ENCODE measurements at regions not wholly inside any gene's neighbourhood (a gene's known extent, or its start where the extent isn't known, plus 50 kb on each side); places are given as distances from the start of the nearest gene placed in this dataset.

DNA sequence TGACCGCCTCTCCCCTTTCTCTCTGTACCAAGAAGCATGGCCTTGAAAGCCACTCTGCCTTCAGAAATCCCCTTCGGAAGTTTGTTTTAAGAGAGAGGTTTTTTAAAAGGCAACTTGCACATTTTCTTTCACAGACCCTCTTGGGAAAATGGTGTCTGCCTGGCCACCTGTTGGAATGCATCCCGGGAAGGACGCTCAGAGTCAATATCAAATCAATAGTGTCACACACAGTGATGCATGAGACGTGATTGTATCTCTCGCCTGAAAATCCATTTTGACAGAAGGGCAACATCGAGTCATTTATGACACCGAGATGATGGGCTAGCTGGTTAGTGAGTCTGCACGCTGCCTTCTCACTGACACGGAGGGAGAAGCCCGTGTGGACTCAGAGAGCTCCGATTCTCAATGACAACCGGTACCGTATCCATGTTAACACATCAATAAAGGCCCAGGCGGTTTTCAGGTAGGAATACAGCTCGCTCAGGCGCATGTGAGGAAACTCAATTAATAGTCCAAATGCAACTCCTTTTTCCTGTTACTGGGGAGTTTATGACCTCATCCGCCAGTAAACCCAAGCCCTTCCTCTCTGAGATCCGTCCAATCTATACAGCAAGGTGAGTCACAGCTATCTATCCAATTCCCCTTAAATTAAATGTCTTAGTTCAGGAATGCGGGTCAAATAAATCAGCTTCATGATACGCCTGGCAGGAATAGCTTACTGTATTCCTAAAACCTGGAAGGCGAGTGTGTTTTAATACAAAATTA is 621.5 kb upstream of the MKI67 start:
- DNase-seq (ENCODE audit: low read depth) = no peak

DNA sequence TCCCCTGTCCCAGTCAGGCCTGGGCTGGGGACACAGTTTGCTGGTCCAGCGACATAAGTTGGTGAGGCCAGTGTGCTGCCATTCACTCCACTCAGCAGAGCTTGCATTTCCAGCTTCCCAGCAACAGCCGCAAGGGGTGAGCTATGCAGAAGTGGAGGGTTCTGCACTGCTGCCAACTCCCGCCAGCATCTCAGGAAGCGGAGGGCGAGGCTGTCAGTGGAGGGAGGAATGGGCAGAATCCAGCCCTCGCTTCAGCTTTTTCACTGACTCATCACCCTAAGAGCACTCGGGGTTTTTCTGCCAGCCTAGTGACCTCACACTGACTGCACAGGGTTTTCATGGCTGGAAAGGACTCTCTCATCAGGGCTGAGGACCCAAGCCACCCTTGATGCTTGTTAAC is 625.1 kb upstream of the MKI67 start:
- no peak for DNase-seq (ENCODE audit: low read depth)

DNA sequence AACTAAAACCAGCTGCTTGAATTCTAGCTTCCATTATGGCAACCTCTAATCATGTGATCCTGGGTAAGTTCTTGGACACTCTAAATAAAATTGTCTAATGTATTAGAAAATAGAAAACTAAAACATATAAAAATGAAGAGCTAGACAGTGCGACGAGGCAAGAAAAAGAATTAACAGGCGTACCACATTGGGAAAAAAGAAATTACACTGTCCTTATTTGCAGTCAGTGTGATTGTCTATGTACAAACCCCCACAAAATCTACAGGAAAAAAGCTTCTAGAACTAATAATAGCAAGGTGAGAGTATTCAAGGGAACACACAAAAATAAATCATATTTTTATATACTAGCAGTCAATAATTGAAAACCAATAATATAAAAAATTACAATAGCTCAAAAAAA is 625.6 kb upstream of the MKI67 start:
- no peak for DNase-seq (ENCODE audit: low read depth)

DNA sequence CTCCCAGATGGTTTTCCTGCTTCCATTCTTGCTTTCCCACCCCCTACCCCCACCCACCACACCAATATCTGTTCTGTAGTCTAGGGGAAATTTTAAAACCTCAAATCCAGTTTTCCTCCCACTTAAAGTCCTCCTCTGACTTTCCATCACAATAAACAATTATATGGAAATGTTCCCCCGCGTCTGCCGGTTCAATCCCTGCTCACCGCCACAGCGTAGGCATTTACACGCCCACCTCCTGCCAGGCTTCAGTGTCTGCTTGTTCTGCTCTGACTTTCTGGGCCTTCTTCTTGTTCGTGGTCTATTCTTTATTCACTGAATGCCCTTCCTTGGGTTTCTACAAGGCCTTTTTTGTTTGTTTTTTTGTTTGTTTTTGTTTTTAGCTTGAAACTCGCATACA is 633.0 kb upstream of the MKI67 start:
- no peak for DNase-seq (ENCODE audit: low read depth)

DNA sequence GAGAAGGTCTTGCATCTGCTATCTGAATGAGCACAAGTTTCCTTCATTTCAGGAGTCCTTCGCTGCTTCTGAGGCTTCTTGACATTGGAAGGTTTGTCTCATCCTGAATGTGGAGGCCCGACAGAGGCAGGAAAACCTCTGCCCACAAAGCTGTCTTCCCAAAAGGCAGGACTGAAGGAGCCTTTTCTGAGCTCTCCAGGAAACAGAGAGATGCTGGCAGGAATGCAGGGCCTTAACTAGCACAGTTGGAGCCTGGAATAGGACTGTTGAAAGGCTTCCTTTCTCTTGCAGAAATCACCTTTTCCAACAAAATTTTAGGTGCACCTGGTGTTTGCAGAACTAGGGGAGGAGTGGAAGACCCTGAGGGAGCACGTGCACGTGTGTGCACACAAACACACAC is 637.4 kb upstream of the MKI67 start:
- no peak for DNase-seq (ENCODE audit: low read depth)

DNA sequence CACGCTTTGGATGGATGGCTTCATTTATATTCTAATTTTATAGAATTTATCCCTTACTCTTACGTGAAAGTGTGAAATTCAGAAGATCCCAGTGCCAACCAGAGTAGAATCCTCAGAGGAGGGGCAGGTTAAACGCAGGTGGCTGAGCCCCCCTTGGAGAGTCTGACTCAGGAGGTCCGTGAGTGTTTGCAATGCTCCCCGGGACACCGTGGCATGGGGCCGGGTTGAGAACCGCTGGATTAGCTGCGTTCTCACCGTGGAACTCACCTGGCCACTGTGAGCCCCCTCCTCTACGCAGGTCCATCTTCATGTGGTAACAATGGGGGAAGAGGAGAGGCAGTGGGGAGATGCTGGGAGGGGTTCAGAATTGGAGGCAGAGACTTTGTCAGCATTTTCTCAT is 638.0 kb upstream of the MKI67 start:
- DNase-seq (ENCODE audit: low read depth) = no peak

DNA sequence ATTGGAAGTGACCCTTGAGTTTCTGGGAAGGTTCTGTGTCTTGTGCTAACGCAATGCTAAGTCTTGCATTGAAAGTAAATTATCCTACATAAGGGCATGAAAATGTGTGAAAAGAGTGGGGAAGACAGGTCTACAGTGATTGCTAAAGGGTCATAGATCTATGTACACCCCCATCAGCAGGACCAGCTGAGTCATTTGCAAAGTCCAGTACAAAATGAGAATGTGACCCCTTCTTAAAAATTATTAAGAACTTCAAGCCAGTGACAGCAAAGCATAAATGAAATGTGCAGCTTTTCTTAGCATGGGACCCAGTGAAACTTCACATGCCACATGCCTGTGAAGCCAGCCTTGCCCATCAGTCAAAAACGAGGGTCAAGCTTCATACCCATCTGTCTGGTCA is 640.7 kb upstream of the MKI67 start:
- no peak for DNase-seq (ENCODE audit: low read depth)

DNA sequence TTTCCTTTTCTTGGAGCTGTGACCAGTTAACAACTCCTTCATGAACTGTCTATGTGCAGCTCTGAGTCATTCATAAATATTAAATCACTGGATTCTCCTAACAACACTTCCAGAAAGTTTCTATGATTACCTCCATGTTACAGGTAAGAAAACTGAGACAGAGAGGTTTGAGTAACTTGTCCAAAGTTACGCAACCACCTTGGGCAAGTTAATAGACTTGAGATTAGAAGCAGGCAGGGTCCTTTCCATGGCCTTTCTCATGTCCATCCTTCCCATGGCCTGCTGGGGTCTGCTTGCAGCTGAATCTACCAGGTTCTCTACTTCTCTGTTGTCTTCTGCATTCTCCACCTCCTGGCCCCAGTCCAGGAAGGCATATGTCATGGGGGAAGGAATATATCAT is 648.8 kb upstream of the MKI67 start:
- DNase-seq (ENCODE audit: low read depth) = no peak

DNA sequence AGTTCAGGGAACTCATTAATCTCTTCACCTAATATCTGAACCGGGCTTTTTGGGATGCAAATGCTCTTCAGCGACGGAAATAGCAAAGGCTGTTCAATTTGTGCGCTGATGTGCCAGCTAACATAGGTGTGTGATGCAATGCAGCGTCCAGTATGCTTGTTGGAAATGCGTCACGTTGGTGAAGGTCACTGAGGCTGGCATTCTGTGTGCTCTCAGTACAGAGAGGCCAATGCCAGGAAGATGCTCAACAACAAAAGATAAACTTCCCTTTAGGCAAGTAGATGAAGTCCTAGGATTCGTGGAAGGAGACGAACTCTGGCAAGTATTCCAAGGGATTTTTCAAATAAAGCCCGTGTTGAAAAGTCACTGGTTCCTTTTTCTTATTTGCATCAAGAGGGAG is 649.5 kb upstream of the MKI67 start:
- no peak for DNase-seq (ENCODE audit: low read depth)

DNA sequence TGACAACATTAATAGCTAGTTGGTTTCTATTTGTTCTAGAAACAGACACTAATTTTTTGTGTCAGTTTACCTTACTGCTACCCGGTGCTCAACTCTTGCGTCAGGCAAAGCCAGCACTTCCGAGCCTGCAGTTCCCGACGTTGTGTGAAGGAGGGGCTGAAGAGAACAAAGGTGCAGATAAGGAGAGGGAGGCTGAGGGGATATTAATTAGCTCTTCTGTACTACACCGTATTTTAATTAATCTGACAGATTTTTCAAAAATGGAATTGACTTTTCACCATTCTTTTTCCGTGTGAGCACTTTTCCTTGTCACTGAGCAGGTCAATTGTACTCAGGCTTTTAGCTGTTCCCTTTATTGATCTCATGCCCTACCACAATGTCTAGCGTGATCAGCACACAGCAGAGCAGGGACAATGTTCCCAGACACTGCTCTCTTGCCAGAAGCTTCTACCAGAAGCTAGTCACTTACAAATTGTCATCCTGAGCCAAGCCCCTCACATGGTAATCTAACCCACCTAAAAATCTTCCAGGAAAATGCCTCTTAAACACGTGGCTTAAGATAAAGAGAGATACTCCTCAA is 650.5 kb upstream of the MKI67 start:
- no peak for DNase-seq (ENCODE audit: low read depth)

DNA sequence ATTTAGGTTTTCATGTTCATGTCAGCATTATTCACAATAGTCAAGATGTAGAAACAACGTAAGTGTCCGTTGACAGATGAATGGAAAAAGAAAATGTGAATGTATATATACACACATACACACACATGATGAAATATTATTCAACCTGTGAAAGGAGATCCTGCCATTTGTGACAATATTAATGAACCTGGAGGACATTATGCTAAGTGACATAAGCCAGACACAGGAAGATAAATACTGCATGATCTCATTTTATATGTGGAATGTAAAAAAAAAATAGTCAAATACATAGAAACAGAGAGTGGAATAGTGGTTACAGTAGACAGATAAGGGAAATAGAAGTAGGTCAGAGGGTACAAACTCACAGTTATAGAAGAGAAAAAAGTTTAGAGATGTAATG is 651.1 kb upstream of the MKI67 start:
- no peak for DNase-seq (ENCODE audit: low read depth)

DNA sequence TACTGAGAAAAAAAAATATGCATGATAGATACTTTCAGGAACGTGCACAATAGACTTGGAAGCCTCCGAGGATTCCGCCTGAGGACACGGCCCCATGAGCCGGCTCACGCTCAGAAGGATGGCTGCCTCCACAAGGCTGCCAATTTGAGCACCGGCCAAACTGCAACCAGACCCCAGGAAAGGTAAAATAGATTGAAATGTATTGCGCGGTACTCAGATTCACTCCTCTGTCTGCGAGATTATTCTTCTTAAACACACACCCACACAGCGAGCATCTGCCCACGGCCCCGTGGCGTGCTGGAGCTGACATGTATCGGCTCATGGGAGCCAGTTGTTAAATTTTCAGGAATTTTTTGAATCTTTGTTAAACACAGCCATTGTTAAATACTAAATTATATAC is 653.2 kb upstream of the MKI67 start:
- no peak for DNase-seq (ENCODE audit: low read depth)

DNA sequence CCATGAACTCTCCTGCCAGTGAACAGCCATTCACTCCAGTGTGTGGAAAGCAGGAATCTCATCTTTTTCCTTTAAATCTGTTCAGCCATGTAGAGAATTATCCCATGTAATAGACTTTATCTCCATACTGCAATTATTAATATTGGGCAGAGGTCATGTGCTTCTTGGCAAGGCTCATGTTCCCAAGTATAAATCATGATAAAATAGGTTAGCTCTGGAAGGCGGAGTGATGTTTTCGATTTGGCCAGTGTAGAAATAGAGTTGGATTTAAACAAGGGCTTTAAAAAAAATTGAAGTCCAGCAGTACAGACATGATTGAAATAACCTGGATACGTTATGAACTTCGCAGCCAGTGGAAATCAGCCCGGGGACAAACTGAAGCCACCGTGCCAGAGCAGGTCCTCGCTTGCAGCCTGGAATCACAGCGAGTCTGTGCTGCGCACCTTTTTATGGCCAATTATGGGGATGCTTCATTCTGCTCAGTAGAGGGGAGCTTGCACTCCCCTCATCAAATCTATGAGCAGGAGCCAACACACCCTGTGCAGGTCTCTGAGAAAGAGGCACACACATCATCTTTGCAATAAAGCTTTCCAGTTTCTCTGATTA is 654.0 kb upstream of the MKI67 start:
- DNase-seq (ENCODE audit: low read depth) = no peak

DNA sequence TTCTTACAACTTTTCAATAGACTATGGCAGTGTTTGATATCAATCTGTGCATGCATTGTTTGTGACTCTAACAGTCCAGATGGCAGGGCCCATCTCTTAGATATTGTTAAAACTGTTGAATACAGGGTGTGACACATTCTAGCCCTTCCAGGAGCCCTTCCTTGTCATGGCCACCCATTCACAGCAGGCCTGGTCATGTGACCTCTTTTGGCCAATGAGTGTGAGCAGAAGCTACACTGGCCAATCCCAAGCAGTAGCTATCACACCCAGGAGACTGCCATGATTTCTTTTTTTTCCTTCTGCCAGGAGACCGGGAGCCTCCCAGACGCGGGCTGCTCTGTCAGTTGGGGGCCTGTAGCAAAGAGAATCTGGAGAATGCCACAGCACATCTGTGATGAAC is 655.4 kb upstream of the MKI67 start:
- no peak for DNase-seq (ENCODE audit: low read depth)

DNA sequence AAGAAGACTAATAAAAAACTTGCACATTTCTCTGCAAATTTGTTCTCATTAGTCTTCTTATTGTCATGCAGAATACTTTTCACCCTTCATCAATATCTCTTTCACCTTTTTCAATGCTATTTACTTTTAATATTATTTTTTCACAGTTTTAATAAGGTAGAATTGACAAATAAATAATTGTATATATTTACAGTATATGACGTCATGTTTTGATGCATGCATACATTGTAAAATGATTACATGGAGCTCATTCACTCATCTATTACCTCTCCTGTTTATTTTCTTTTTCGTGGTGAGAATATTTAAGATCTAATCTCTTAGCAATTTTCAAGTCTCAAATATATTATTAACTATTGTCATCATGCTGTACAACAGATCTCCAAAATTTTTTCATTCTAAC is 658.2 kb upstream of the MKI67 start:
- no peak for DNase-seq (ENCODE audit: low read depth)

DNA sequence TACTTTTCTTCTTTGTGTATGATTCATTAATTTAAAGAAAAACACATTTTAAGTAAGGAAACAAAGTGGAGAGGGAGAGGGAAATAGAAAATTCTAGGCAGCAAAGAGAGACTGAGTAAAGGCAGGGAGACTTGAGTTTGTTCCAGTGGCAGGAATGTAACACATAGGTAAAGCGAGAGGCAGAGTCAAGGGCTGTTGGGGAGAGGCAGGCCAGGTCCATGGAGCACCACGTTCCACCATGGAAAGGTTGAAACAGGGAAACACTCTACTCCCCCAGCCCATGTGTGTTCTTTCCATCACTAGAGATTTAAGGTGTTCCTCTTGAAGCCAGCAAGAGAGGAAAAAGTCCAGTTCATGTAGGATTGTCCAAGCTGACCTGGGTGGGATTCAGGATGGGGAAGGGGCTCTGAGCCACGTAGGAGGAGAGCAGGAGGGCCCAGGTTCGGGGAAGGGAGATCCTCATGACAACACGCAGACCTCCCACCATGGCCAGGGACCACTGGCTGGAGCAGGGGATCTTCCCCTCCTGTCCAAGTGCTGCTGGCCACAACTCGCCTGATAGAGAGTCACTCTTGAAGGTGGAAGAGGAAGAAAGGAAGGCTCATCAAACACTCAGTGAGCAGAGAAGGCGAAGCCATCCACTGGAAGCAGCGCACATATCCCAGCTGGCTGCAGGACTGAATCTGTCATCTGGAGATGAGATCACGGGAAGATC is 666.4 kb upstream of the MKI67 start:
- no peak for DNase-seq (ENCODE audit: low read depth)

DNA sequence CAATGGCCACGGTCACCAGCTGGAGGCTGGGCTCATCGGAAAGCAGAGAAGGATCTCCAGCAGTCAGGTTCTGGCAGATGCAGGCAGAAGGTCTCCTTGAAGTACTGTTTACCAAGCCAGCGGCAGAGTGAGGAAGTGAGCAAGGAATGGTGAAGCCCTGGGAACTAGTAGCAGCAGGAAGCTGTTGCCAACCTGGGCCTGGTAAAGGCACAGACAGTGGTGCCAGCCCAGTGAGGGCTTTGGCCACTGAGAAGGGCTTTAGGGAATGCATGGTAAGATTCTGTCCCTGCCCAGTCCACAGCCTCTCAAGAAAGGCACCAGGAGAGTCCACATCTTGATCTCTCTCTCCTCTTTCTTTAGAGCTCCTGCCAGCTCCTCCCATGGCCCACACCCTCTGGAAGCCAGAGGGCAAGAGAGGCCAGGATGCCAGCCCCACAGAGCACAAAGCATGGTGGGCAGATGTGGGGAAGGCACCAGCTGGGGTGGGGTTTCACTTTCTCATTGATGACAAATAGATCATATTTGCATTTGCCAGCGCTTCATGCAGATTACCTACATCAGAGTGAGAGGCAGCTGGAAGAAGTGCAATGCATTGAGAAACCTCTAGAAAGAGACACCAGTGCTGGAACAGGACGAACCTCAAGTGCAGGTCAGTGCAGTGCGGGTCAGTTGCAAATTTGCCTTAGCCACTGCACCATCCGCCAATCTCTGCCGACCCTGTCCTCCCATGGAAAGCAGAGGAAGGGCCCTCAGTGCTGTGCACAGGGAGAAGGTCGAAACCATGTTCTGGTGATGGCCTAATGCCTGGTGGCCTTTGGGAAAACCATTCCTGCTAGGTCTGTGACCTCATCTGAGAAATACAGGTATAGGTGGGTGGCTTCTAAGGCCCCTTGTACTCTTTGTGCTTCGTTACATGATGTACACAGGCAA is 667.8 kb upstream of the MKI67 start:
- DNase-seq (ENCODE audit: low read depth) = no peak

DNA sequence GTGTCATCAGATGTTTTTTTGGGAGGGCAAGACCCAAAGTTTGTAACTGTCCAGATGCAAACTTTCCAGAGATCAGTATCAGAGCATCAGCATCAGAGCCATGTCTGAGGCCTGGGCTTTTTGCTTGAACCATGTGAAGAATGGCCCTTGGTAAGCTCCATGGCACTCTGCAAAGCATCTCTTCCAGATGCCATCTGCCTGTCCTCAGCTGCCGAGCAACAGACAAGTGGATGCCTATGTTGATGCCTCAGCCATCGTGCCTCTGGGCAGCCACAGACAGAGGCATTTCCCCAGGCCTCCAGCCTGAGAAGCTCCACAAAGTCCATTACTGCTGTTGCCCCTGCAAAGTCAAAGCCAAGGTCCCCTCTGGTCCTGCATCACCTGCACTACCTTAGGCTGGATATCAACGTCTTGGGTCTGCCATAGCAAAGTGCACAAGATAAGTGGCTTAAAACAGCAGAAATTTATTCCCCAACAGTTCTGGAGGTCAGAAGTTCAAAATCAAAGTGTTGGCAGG is 670.2 kb upstream of the MKI67 start:
- DNase-seq (ENCODE audit: low read depth) = no peak

DNA sequence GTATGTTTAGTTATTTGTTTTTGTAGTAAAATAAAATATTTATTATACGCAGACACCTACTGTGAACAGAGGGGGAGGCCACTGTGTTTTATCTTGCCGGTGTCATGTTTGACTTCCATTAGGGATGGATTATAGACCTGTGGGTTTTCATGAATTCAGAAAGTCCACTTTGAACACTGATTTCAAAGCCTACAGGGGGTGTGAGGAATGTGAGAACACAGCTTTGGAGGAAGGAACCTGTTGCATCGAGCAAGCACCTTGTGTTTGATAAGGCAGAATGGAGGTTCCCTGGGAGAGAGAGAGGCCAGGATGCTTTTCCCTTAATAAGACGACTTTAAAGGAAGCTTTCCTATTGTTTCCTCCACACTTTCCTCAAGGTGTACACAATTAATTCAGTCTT is 665.0 kb upstream of the MGMT start:
- no peak for DNase-seq (ENCODE audit: low read depth)

DNA sequence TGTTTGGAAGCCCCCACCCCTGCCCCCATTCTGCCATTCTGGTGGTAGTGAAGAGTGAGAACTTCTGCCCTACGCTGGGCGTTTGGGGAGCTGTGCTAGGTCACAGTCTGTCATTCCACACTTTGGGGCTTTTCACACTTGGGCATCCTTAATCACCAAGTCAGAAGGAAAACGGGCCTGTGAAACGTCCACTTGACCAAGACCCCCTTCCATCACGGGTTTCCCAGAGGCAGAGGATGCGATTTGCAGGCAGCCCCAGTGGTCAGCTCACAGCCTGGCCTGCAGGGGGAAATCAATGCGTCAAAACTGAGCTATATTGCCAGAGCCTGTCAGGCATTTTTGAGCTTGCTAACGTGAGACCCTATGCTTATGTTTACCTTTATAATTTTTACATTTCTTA is 663.3 kb upstream of the MGMT start:
- DNase-seq (ENCODE audit: low read depth) = no peak

DNA sequence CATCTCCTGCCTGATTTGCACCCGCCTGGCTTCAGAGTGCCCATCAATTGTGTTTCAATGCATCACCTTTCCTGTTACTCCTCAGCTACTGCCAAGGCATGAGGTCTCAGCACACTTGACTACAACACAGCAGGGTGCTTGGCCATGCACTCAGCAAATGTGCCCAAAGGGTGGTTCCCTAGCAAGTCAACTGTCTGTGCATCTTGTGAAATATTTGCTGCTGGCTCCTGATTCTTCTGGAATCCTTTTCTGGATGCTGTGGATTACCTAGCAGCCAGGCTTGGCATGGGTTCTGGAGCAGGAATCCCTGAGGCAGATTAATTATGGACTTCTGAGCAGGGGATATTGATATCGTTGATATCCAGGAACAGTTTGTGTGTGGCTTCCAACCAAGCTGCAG is 662.6 kb upstream of the MGMT start:
- no peak for DNase-seq (ENCODE audit: low read depth)

DNA sequence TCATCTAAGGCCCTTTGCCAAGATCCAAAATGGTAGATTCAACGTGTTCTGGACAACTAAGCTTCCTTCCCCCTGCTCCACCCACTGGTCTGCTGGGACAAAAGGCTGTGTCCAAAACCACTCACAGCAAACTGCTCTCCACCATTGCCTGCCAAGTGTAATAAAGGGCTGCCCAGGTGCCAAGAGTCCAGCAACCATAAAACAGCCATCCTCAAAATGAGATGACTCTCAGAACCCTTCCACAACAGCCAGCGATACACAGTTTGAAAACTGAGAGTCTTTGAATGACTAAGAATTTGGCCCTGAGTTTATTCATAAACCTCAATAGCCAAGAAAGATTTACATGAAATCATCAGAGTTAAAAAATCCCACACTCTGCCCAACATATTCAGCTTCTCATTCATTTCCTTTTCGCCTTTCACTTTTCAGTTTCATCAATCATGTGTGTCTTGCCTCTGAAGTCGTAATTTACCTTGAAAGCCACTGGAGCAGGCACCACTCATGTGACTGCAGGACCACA is 658.1 kb upstream of the MGMT start:
- DNase-seq (ENCODE audit: low read depth) = no peak
